CD4-positive, alpha-beta T cell treated with Interleukin-6 at 100 ng/mL for 8 hours (primary cell): ENCODE measurements at regions not wholly inside any gene's neighbourhood (a gene's known extent, or its start where the extent isn't known, plus 50 kb on each side); places are given as distances from the start of the nearest gene placed in this dataset.

Source experiments
- DNase-seq: peaks from one replicate; pipeline ENCODE4 v3.0.0-alpha.2; 2020; ENCODE audit warnings: mixed read lengths, low spot score

DNA sequence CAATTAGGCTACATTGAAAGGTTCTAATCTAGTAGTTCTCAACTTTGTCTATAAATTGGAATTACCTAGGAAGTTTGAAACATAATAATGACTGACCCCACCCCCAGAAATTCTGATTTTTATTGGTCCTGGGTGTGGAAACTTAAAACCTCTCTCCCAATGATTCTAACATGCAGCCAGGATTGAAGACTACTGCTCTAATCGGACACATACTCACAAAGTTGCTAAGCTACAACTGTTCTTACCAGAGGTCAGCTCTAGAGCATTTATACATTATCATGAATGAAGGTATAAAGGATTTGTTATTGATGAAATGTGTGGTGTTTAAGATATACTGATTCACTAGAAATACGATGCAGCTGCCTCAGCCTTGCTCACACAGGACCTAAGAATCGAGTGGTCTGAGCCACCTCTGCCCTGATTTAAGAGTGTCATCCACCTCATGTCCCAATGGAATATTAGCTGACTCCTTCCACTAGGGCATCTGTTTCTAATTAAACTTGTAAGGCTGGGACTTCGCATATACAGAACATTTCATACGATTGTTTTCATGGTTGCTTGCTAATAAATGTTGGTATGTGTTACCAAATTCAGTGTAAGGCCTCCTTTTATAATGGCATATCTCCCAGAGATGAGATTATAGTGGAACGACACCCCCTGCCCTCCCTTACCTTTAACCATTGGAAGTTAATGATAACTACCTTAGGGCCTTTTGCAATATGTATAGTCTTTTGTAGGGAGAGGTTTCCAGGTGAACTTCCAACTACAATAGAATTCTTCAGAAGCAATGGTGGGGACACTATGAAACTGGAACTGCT is 410.8 kb upstream of the PDE3A start:
- no peak for DNase-seq

DNA sequence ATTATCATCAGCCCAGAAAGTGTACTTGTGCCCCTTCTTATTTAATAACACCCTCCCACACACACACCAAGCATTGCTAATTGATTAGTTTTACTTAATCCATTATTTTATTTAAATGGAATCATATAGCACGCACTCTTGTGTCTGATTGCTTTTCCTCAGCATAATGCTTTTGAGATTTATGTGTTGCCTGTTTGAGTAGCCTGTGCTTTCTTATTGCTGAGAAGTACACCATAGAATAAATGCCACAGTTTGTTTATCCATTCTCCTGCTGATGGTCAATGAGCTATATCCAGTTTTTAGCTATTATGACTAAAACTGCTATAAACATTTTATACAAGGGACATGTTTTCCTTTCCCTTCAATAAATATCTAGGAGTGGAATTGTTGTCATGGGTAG is 409.9 kb upstream of the PDE3A start:
- DNase-seq = no peak

DNA sequence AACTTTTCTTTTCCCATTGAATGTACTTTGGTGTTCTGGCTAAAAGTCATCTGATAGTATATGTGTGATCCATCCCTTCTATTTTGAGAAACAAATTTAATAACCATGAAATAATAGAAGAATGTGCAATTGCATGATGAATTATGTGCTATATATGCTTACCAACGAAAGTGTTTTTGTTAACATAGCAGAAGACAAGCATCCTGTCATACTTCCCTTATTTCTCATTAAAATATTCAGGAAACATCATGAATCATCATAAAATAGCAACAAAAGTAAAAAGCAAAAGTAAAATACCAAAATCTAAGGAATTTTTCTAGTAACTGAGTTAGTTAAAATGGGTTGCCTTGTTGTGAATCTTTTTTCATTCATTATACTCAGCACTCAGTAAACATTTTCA is 409.0 kb upstream of the PDE3A start:
- no peak for DNase-seq

DNA sequence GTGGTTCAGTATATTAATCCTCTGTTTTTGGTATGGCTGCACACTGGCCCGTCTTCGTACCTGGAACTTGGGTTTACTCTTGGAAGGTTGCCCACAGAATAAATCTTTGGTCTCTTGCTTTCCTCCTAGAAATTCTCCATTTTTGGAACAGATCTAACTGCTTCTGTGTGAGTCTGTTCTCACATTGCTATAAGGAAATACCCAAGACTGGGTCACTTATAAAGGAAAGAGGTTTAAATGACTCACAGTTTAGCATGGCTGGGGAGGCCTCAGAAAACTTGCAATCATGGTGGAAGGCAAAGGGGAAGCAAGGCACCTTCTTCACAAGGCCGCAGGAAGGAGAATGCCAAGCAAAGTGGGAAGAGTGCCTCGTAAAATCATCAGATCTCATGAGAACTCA is 407.8 kb upstream of the PDE3A start:
- no peak for DNase-seq

DNA sequence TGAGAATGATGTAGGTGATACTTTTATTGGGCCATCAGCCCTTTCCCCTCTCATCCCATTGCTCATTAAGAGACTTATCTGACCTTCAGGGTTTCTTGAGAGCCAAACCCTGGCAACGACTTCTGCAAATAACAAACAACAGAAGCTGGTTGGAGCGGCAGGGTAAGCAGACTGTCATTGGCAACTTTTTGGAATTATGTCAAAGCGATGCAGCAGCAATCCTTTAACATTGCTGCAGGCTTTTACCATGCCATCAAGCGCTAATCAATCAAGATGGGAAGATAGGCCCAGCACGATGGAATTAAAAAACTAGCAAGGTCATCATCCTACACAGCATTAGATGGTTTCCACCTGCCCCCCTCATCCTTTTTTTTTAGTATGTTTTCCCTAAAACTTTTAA is 406.1 kb upstream of the PDE3A start:
- DNase-seq = no peak

DNA sequence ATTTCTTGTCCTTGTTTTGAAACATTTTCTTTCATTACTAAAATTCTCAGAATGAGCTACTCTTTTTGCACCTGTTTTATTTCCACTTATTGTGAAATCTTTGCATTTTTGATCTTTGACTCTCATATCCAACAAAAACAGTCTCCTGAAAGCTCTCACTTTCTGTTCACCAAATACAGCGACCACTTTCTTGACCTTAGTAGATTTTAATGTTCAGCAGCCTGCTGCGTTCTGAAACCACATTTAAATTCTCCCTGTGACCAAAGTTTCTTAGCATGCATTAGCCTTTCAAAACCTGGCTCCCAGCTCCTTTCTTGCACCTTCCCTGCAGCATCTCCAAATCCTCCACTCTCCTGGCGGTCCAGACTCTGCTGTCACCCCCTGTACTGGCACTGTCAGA is 404.4 kb upstream of the PDE3A start:
- no peak for DNase-seq

DNA sequence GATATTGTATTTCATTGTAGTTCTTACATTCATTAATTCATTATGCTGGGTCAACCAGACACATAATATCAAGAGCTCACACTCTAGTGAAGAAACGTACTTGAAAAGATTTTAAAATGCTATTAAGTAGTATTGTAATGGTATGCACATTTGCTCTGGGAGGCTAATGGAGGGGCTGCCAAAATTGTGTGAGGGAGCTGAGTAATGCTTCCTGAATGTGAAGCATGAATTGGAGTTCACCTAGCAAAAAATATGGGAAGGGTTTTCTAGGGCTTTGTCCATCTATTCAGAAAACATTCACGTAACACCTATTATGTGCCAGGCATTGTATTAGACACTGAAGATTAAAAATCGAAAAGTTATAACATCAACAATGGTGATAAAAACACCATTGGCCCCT is 403.8 kb upstream of the PDE3A start:
- no peak for DNase-seq

DNA sequence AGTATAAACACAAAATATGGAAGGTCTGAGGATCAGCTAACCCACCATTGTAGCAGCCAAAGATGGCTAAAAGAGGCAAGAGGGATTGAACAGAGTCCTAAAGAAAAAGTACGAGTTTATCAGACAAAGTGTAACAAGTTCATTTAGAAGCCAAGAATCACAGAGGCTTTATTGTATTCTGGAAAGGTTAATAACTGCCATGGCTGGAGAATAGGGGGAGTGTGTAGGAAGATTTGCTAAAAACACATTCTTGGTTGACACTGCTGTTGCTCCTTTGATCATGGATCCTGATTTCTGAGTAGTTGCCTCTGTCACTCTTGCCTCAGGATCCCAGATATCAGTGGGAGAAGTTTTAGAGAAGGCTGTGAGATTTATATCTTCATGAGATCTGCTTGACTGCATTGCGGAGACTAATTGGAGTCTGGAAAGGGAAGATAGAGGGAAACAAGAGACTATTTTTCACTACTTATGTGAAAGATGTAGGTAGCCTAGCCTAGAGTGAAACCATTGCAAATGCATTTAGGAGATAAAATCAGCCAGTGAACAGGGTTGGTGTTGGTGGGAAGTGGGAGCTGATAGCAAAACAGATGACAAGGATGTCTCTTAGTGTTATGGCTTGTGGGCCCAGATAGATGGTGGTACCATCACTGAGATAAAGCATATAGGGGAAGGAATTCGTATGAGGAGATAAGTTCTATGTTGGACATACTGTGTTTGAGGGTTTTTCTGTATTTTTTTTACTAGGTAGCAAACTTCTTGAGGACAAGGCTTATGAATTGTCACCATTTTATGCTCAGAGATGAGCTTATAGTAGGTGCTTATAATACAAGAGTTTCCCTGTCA is 402.9 kb upstream of the PDE3A start:
- no peak for DNase-seq

DNA sequence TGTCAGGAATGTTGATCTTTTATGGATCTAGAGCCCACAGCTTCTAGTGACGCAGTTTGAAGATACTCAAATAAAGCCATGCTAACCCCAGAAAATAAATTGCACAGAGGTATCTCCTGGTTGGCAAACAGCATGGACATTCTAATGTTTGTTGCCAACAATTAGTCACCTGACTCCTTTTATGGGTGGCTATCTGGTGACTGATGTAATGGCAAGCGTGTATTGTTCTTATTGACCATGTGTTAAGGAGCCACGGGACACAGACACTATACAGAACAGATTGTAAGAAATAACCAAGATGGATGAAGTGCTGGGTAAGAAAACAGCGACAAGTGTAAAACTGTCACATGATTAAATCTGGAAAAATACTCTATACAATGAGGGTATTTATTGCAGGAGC is 401.3 kb upstream of the PDE3A start:
- DNase-seq = no peak

DNA sequence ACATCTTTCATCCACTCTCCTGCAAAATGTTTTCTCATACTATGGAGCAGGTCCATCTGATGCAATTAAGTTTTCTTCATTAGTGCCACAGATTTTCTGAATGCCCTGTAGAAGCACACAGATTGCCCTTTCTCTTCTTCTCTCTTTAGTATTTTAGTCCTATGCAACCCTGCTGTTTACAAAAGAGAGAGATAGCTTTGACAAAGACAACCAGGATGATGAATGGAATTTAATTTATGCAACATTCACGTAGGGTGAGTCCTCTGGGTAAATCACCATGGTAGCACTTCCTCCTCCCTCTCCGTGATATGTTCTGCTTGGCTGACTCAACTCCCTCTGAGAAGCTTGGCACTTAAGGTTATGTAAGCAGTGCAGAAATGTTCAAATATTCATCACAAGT is 400.9 kb upstream of the PDE3A start:
- DNase-seq = no peak

DNA sequence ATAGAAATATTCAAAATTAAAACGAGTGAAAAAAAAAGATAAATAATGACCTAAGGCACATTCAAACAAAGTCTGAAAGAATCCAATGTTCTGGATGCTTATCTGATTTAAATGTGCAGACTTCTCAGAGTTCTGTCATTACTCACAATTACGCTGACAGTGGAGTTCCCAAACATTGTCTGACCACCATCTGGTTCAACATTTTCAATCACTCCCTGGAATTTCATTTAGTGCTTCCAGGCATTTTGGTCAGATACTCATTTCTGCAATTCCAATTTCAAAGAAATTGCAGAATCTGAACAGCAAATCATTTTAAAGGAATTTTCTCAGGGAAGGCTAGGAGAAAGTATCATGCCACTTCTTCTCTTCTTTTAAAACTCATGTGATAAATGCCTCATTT is 398.2 kb upstream of the PDE3A start:
- no peak for DNase-seq

DNA sequence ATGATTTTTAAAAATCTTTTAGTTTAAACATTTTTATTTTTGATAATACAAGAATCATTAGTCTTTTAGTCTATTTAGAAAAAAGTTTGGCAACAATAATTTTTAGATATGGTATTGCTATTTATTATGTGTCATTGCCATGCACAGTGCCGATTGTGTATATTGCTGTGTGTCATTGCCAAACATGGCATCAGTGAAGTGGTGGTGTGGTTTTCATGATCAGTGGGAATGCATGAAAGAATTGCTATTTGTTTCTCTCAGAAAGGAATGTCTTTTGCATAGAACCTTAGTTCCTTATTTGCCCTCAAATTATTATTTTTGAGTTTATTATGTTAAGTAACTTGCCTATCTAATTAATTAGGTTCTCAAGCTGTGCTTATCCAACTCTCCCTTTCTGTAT is 397.5 kb upstream of the PDE3A start:
- DNase-seq = no peak

DNA sequence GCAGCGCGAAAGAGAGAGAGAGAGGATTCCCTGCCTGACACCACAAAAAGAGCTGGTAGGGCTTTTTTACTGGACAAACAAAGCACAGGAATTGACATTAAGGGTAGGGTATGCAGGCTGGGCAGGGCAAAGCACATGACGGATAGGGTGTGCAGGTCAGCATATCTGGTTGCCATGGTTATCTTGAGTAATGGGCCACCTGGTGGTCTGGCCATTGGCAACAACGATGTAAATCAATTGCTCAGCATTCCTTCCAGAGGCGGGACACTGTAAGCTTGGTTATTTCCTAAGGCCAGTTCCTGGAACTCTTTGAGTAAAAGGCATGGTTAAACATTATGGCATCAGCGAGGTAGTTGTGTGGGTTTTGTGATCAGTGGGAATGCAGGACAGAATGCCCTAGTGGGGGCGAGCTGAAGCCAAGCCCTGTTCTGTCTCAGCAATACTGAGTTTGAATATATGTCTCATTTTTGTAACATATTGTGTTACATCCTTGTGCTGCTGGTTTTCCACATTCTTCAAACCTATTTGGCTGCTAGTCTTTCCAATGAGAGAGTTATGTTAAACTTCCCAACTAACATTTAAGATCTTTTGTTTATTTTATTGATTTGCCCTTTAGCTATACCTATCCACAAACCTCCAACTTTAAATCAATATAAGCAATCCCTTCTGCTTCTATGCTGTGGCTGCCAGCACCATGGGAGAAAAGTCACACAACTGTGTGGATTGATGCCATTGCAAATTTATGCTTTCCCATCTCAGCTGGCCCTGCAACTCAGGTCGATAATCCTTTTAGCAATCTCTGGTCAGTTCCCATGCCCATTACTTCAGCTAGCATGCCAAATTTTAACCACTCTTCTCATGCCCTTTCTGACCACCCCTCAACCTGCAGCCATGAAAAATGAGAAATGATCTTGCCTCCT is 396.7 kb upstream of the PDE3A start:
- DNase-seq = no peak

DNA sequence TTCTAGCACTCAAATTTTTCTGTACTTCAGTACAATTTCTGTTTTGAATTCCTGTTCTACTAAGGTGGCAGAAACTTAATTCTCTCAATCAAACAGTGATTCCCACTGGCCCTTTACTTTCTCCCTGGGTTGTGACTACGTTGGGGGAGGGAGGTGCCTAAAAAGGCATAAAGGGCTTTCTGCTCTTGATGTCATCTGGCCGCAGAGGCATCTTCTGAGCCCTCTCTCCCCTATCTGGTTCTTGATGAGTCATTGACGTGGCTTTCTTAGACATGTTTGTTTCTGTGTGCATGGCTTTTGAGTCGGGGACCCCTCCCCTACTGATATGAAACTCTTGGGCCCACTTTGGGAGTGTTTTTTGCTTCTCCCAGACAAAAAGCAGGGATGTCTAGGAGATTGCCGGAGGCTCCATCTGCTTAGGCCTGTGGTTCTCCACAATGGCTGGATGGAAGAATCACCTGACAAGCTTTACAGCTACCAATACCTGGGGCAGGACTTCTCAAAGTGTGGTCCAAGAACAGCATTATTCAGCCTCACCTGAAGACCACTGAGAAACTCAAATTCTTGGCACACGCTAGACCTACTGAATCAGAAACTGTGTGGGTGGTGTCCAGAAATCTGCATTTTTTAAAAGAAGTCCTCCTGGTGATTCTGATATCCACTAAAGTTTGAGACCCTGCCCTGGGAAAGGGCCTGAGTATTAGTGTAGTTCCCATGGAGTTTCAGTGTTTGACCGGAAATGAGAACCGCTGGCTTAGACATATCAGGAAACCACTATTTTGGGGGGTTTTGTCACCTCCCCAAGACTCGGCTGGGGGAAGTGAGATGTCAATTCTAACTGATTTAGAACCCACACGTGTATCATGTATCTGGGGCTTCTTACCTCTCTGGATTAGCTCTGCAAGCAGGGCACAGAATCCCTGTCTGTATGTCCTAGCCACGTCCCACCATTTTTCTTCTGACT is 395.7 kb upstream of the PDE3A start:
- DNase-seq = no peak

DNA sequence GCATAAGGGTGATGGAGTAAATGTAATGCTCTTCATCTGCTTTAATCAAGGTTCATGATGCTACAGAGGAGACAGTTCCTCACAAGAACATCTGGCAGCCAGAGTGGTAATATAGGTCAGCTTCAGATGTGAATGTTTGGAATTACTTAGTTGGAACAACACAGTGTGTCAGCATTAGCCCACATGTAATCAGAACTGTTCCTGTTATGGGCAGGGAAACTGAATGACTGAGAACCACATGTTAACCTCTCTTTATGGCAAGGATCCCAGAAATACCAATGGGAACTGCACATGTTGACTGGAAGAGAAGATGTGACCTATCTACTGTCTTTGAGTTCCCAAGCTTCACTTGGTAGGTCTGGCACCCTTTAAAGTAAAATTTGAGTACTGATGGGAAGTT is 390.1 kb upstream of the PDE3A start:
- no peak for DNase-seq

DNA sequence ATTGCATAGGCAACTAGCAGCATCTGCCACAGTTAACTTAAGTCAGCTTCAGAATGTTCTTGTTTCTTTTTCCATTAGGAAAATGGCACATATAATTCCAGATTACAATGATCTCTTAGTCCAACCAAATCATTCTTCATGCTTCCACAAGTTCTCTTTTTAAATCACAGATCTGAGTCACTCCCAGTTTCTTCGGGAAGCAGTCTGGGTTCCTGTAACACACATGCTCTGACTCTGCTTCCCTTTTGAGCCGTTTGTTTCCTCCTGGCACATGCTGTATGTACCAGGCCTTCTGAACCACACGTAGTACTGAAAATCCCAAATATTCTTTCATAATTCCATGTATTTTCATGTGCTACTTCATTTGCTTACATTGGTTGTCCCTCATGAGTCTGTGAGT is 388.8 kb upstream of the PDE3A start:
- no peak for DNase-seq

DNA sequence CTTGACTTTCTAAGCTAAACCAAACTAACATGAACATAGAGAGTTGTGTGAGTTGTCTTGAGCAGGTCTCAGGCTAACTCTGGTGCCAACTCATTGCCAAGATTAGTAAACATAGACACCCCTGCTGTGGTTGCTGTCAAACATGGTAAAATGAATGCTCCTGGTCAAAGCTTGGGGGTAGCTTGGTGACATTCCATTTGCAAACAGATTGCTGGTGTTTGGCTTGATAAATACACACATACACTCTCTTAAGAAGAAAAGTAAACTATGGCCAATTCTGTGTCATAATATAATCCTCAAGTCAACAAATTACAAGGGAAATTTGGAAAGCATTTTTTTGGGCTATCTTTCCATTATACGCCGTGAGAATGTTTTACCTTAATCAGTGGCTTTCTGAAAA is 386.4 kb upstream of the PDE3A start:
- DNase-seq = no peak

DNA sequence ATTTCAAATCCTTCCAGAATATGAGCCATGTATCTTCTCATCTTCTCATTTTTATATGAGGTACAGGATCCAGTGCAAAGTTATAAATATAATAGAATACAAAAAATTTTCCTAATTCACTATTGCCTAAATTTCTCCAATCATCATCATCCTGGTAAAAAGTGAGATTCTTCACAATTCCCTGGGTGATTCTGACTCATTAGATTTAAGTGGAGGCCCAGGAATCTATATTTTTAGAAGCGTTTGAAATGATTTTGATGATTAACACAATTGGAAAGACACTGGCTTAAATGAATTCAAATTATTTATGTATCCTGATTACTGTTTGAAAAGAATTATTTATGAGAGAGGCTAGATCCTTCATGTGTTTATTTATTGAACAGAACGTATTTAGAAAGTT is 380.3 kb upstream of the PDE3A start:
- DNase-seq = no peak

DNA sequence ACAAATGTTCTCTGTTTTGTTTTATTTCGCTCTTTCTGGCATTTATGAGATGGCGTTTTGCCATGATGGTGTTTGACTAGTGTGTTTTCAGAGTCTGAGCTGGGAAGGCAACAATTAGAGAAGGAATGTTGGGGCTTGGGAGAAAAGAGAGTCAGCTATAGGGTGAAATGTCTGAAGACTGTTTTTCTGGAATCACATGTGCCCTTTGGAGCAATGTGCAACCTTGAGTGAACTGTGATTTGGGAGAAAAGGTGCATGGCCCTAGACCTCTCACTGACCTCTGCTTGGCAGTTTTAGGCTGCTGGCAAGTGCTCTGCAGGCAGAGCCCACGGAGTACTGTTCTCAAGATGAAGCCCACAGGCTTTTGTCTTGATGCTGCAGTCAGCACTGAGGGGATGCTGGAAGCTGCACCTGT is 379.9 kb upstream of the PDE3A start:
- DNase-seq = no peak

DNA sequence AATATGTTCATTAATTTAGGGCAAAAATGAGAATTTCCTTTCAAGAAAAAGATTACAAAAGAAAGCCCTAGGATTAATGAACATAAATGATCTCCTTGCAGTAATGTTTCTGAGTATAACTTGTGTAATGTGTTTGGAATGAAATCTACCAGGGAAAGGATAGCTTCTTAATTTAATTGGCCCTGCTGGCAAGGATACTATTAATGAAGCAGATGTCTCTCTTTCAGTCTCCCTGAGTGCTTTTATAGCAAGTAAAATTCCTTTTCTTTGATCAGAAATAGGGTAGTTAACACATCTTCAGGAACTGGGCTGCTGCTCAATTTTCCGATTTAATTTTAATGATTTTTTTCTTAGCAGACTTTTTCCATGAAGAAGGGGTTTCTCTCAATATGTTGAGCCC is 379.4 kb upstream of the PDE3A start:
- no peak for DNase-seq

DNA sequence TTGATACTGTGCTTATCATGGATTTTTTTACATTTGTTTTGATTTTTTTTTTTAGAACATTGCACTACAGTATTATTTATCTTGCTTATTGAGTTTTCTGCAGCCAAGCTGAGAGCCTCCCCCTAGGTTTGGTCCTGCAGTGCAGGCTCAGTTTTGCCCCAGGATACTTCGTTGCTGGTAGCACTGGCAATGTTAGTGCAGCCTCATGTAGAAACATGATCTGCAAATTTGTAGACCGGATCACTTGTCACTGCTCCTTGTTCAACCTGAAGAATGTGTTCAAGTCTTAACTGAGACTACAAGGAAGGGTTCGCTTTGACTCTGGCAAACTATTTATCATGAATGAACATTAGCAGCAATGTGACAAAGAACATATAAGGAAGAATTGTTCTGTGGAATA is 377.2 kb upstream of the PDE3A start:
- DNase-seq = no peak
